ENCODE measurements at regions not wholly inside any gene's neighbourhood (a gene's known extent, or its start where the extent isn't known, plus 50 kb on each side); places are given as distances from the start of the nearest gene placed in this dataset.

DNA sequence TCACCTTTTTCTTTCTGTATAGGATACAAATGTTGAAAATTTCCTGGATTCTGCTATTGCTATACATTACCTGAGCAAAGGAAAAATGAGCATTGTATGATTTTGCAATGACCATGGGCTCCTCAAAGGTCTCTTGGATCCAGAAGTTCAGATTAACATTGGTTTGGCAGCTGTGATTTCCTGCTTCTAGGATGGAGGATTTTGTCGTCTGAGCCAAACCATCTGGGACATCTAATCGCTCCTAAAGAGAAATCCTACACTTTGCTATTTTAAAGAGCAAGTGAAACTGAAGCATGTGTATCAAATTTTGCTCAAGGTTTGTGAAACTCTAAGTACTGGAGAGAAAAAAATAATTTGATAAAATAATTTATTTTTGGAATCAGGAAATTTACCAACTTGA lies 115.1 kb upstream of the ST6GAL2 start:
- TF ChIP-seq, protein P1, sequence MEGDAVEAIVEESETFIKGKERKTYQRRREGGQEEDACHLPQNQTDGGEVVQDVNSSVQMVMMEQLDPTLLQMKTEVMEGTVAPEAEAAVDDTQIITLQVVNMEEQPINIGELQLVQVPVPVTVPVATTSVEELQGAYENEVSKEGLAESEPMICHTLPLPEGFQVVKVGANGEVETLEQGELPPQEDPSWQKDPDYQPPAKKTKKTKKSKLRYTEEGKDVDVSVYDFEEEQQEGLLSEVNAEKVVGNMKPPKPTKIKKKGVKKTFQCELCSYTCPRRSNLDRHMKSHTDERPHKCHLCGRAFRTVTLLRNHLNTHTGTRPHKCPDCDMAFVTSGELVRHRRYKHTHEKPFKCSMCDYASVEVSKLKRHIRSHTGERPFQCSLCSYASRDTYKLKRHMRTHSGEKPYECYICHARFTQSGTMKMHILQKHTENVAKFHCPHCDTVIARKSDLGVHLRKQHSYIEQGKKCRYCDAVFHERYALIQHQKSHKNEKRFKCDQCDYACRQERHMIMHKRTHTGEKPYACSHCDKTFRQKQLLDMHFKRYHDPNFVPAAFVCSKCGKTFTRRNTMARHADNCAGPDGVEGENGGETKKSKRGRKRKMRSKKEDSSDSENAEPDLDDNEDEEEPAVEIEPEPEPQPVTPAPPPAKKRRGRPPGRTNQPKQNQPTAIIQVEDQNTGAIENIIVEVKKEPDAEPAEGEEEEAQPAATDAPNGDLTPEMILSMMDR (IDR thresholded peaks at IDR 0.05), result no peak
- no peak for TF ChIP-seq POLR2A (IDR thresholded peaks at IDR 0.05)
- H3K27me3 ChIP-seq, result no peaks in the 10 kb centered on the region
- H3K4me1 ChIP-seq, result peaks cover 0 to 6% of the 10 kb centered on the region in 2 donors
- DNase-seq, result no peak
- no peaks in the 10 kb centered on the region for H3K36me3 ChIP-seq
- intact Hi-C loops (cut with DNase I; ENCODE audit: low total_unique reads), result no loop called here
- no peak overlapping the region for H3K4me3 ChIP-seq
- H3K9me3 ChIP-seq, result no peaks in the 10 kb centered on the region
- no peak overlapping the region for H3K27ac ChIP-seq

DNA sequence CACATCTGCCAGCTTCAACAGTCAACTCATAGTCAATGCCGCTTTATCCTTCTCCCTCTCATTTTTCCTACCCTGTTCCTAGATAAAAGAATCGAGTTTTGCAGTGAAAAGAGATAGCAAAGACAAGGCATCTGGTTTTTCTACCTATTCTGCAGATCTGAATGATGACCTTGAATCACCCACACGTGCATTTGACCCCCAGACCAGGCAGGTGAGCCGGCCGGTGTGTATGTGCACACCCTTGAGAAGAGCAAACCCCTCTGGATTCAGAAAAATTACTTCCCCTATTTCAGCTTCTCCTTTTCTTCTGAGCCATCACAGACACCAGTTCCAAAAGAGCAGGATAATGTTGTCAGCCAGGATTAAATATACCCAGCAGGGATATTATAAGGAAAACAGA lies 115.6 kb upstream of the ST6GAL2 start:
- no peak overlapping the region for H3K4me3 ChIP-seq
- peaks cover 0 to under 1% of the 10 kb centered on the region in 2 donors for H3K4me1 ChIP-seq
- H3K27ac ChIP-seq, result no peak overlapping the region
- no peak for DNase-seq
- intact Hi-C loops (cut with DNase I; ENCODE audit: low total_unique reads), result no loop called here
- H3K27me3 ChIP-seq, result no peaks in the 10 kb centered on the region
- TF ChIP-seq, protein P1 (IDR thresholded peaks at IDR 0.05), result no peak
- TF ChIP-seq POLR2A (IDR thresholded peaks at IDR 0.05), result no peak
- no peaks in the 10 kb centered on the region for H3K36me3 ChIP-seq
- H3K9me3 ChIP-seq, result no peaks in the 10 kb centered on the region

DNA sequence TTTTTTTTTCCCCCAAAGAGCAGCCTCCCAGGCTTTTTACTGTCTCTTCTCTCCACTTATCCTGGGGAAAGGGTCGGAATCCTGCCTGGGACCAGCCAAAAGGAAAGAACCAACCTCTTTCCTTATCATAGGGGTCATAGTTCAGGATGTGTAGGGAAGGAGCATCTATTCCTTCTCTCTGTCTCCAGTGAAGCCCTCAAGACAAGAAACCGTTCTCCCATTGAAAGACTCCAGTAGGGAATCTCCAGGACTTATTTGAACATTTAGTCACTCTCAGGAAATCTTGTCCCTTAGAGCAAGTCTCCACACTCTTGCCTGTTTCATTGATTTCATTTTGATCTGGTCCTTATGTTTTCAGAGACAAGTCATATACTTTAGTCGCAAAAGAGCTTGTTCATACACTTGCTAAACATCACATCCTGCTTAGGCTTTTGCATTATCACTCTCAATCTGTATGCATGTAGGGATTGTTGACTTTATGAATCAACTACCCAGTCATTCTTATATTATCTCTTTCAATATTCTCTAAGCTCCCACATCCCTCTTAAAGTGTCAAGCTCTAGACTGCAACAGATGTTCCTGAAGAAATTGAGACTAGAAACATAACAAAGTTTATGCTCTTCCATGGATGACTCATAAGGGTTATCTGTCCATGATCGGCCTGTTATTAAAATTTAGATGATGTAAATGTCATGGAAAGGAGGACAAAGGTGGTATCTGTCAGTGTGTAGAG lies 116.2 kb upstream of the ST6GAL2 start:
- intact Hi-C loops (cut with DNase I; ENCODE audit: low total_unique reads), result no loop called here
- Histone ChIP-seq H3K27me3 (no peaks in the 10 kb centered on the region), H3K9me3 (no peaks in the 10 kb centered on the region), H3K4me3 (no peak overlapping the region), H3K36me3 (no peaks in the 10 kb centered on the region), H3K4me1 (no peaks in the 10 kb centered on the region), H3K27ac (no peak overlapping the region)
- DNase-seq, result no peak
- TF ChIP-seq, protein P1 (IDR thresholded peaks at IDR 0.05), result no peak
- TF ChIP-seq POLR2A (IDR thresholded peaks at IDR 0.05), result no peak

DNA sequence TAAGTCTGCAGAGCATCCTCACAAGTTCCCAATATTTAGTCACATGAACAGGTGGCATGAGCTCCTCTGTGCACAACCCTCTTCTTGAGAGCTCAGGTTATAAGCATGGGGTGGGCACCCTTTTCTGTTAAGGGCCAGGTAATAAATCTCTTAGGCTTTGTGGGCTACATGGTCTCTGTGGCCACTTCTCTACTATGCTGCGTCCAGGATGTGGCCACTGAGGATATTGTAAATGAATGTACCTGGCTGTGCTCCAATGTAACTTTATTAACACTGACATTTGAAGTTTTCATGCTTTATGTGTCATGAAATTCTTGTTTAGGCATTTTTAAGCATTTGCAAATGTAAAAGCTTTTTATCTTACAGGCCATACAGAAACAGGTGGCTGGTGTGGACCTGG lies 116.8 kb upstream of the ST6GAL2 start:
- no peaks in the 10 kb centered on the region for H3K36me3 ChIP-seq
- intact Hi-C loops (cut with DNase I; ENCODE audit: low total_unique reads), result no loop called here
- H3K4me3 ChIP-seq, result no peak overlapping the region
- no peaks in the 10 kb centered on the region for H3K27me3 ChIP-seq
- no peaks in the 10 kb centered on the region for H3K9me3 ChIP-seq
- H3K27ac ChIP-seq, result no peak overlapping the region
- TF ChIP-seq POLR2A (IDR thresholded peaks at IDR 0.05), result no peak
- TF ChIP-seq, protein P1 (IDR thresholded peaks at IDR 0.05), result no peak
- H3K4me1 ChIP-seq, result no peaks in the 10 kb centered on the region
- DNase-seq, result no peak

DNA sequence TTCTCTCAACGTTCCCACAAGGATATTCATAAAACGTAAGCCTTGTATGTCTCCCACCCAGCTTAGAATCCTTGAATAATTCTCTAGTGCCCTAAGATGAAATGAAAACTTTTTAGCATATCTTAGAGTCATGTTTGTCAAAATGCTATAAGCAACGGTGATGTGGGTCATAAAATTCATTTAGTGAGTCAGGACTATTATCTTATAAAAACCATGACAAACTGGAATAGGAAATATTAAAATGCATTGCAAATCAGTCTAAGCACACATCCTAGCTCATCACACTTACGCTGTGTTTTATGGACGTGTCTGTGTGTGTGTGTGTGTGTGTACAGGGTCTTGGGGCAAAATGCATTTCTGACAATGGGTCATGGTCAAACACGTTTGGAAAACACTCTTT lies 119.9 kb upstream of the ST6GAL2 start:
- DNase-seq, result no peak
- H3K9me3 ChIP-seq, result no peaks in the 10 kb centered on the region
- no peak overlapping the region for H3K4me3 ChIP-seq
- intact Hi-C loops (cut with DNase I; ENCODE audit: low total_unique reads), result no loop called here
- TF ChIP-seq, protein P1 (IDR thresholded peaks at IDR 0.05), result no peak
- no peak for TF ChIP-seq POLR2A (IDR thresholded peaks at IDR 0.05)
- no peaks in the 10 kb centered on the region for H3K4me1 ChIP-seq
- H3K27ac ChIP-seq, result no peak overlapping the region
- H3K36me3 ChIP-seq, result no peaks in the 10 kb centered on the region
- no peaks in the 10 kb centered on the region for H3K27me3 ChIP-seq

Data from uterus (tissue), 3 donors.